ENCODE measurements at regions not wholly inside any gene's neighbourhood (a gene's known extent, or its start where the extent isn't known, plus 50 kb on each side); places are given as distances from the start of the nearest gene placed in this dataset.

DNA sequence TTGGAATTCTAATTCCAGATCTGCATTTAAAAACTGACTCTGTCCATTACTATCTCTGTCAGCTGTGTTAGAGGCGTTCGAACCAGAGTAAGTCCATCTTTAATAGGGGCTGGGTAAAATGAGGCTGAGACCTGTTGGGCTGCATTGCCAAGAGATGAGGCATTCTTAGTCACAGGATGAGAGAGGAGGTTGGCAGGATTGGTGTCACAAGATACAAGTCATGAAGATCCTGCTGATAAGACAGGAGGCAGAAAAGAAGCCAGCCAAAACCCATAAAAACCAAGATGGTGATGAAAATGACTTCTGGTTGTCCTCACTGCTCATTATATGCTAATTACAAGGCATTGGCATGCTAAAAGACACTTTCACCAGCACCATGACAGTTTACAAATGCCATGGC is 356.3 kb upstream of the ISX start:
- BruUV-seq (replicated peaks), result no TSS peak
- CTCF ChIA-PET, result no interaction called here
- intact Hi-C loops (cut with micrococcal nuclease), result no loop called here
- H3K79me2 ChIP-seq (ENCODE audit: insufficient read depth, low read length), result no peaks in the 10 kb centered on the region
- no peak overlapping the region for H3K4me2 ChIP-seq (ENCODE audit: low read length)
- no peak for ATAC-seq
- H3K36me3 ChIP-seq (ENCODE audit: control insufficient read depth in 1 of 2, insufficient read depth in 2 of 2, low read length in 2 of 2), result no peaks in the 10 kb centered on the region
- H3K4me3 ChIP-seq (replicated peaks in 1 of 2; ENCODE audit: low read depth in 1 of 2, low read length in 2 of 2), result no peak overlapping the region
- peaks cover 6 to 32% of the 10 kb centered on the region in 2 experiments; a peak in 2 of 4 replicates for H3K9me3 ChIP-seq (ENCODE audit: control insufficient read depth in 1 of 2, insufficient read depth in 1 of 2, low read depth in 1 of 2, low read length in 2 of 2)
- H2AFZ ChIP-seq (ENCODE audit: low read depth, low read length, poor library complexity, severe bottlenecking), result no peak overlapping the region
- no peaks in the 10 kb centered on the region for H4K20me1 ChIP-seq (ENCODE audit: insufficient read depth)
- RAD21 ChIA-PET (ENCODE audit: low non-redundant PET in 1 of 2, low total read pairs in 2 of 2, uncharacterized antibody in 2 of 2, unreplicated experiment in 2 of 2), result no interaction called here
- TF ChIP-seq ZFX (IDR thresholded peaks at IDR 0.05) (no peak), YY1 (IDR thresholded peaks at IDR 0.05; ENCODE audit: extremely low read depth, insufficient replicate concordance, low read depth, low read length) (no peak), ELF1 (IDR thresholded peaks at IDR 0.05; ENCODE audit: borderline replicate concordance, low read depth) (no peak), POLR2A (IDR thresholded peaks at IDR 0.05; ENCODE audit: borderline replicate concordance, extremely low read depth, insufficient read depth, insufficient read length) (no peak), EZH2phosphoT487 (IDR thresholded peaks at IDR 0.05; ENCODE audit: borderline replicate concordance) (no peak), SP1 (IDR thresholded peaks at IDR 0.05; ENCODE audit: low read depth) (no peak)
- TF ChIP-seq, protein P1, sequence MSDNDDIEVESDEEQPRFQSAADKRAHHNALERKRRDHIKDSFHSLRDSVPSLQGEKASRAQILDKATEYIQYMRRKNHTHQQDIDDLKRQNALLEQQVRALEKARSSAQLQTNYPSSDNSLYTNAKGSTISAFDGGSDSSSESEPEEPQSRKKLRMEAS (IDR thresholded peaks at IDR 0.05), result no peak
- TF ChIP-seq, protein P2, sequence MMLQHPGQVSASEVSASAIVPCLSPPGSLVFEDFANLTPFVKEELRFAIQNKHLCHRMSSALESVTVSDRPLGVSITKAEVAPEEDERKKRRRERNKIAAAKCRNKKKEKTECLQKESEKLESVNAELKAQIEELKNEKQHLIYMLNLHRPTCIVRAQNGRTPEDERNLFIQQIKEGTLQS (IDR thresholded peaks at IDR 0.05), result no peak
- POLR2A ChIA-PET, result no interaction called here
- H3K27me3 ChIP-seq (ENCODE audit: insufficient read depth, low read length), result no peaks in the 10 kb centered on the region
- DNase-seq (ENCODE audit: low read depth, low spot score), result no peak
- no peak overlapping the region for H3K27ac ChIP-seq (ENCODE audit: low read depth, low read length)
- H3K9ac ChIP-seq (ENCODE audit: low read length), result no peak overlapping the region
- H3K9me2 ChIP-seq (ENCODE audit: insufficient read depth), result no peaks in the 10 kb centered on the region
- H3K4me1 ChIP-seq (ENCODE audit: control insufficient read depth in 1 of 2, insufficient read depth in 2 of 2, low read length in 2 of 2), result no peaks in the 10 kb centered on the region

DNA sequence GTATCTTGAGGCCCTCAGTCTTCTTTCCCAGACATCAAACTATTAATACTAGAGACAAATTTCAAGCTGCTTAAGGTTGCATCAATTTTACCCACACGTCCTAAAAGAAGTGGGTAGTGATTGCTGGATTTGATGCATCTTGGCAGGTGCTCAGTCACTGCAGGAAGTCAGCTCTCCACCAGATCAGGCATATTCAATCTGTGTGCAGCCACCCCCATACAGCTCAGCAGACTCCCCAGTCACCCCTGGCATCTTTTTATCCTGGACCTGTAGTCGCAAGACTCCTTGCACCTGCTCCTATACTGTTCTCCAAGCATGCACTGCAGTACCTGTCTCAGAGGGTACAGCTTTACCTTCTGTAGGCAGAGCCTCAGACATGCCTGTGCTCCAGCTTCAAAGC is 343.1 kb upstream of the ISX start:
- RAD21 ChIA-PET (ENCODE audit: low non-redundant PET in 1 of 2, low total read pairs in 2 of 2, uncharacterized antibody in 2 of 2, unreplicated experiment in 2 of 2), result no interaction called here
- no peaks in the 10 kb centered on the region for H3K27me3 ChIP-seq (ENCODE audit: insufficient read depth, low read length)
- BruUV-seq (replicated peaks), result no TSS peak
- CTCF ChIA-PET, result no interaction called here
- intact Hi-C loops (cut with micrococcal nuclease), result no loop called here
- DNase-seq (ENCODE audit: low read depth, low spot score) (no peak), ATAC-seq (no peak)
- no peaks in the 10 kb centered on the region for H3K36me3 ChIP-seq (ENCODE audit: control insufficient read depth in 1 of 2, insufficient read depth in 2 of 2, low read length in 2 of 2)
- no peak overlapping the region for H2AFZ ChIP-seq (ENCODE audit: low read depth, low read length, poor library complexity, severe bottlenecking)
- H3K4me3 ChIP-seq (replicated peaks in 1 of 2; ENCODE audit: low read depth in 1 of 2, low read length in 2 of 2), result no peak overlapping the region
- no peak overlapping the region for H3K4me2 ChIP-seq (ENCODE audit: low read length)
- POLR2A ChIA-PET, result no interaction called here
- H3K9ac ChIP-seq (ENCODE audit: low read length), result no peak overlapping the region
- no peaks in the 10 kb centered on the region for H4K20me1 ChIP-seq (ENCODE audit: insufficient read depth)
- no peaks in the 10 kb centered on the region for H3K79me2 ChIP-seq (ENCODE audit: insufficient read depth, low read length)
- no peaks in the 10 kb centered on the region for H3K4me1 ChIP-seq (ENCODE audit: control insufficient read depth in 1 of 2, insufficient read depth in 2 of 2, low read length in 2 of 2)
- TF ChIP-seq POLR2AphosphoS5 (IDR thresholded peaks at IDR 0.05; ENCODE audit: low read depth, low read length) (no peak), SP1 (IDR thresholded peaks at IDR 0.05; ENCODE audit: low read depth) (no peak), FOSL1 (IDR thresholded peaks at IDR 0.05; ENCODE audit: low read depth) (no peak), EZH2 (IDR thresholded peaks at IDR 0.05) (no peak), EGR1 (IDR thresholded peaks at IDR 0.05; ENCODE audit: low read depth) (no peak), ZNF274 (IDR thresholded peaks at IDR 0.05; ENCODE audit: low read depth, low read length) (no peak), SRF (IDR thresholded peaks at IDR 0.05; ENCODE audit: low read depth) (no peak), CBX3 (IDR thresholded peaks at IDR 0.05; ENCODE audit: low read depth) (no peak), POLR2A (IDR thresholded peaks at IDR 0.05; ENCODE audit: borderline replicate concordance, extremely low read depth, insufficient read depth, insufficient read length) (no peak)
- peaks cover 0 to 25% of the 10 kb centered on the region in 2 experiments; a peak in 2 of 4 replicates for H3K9me3 ChIP-seq (ENCODE audit: control insufficient read depth in 1 of 2, insufficient read depth in 1 of 2, low read depth in 1 of 2, low read length in 2 of 2)
- H3K9me2 ChIP-seq (ENCODE audit: insufficient read depth), result no peaks in the 10 kb centered on the region
- H3K27ac ChIP-seq (ENCODE audit: low read depth, low read length), result no peak overlapping the region
